A172 (cell line): ENCODE measurements at regions not wholly inside any gene's neighbourhood (a gene's known extent, or its start where the extent isn't known, plus 50 kb on each side); places are given as distances from the start of the nearest gene placed in this dataset.
"Not testable (repeated sequence)": the region's sequence is repeated elsewhere in the genome, so short reads cannot be mapped to it uniquely, and the experiment has no call there.

Experiments
- DNase-seq: peaks from one replicate; pipeline ENCODE4 v3.0.0-alpha.2; 2015; ENCODE audit warnings: low spot score

GRCh38 chr5:56732121-56732520 is 83.2 kb upstream of the MAP3K1 start:
- DNase-seq = no peak

- DNase-seq = not testable (repeated sequence)
These were observed 83.9 kb upstream of the MAP3K1 start for GRCh38 chr5:56731473-56731872.

- no peak for DNase-seq
These were observed 85.9 kb upstream of the MAP3K1 start for GRCh38 chr5:56729488-56729887.

- no peak for DNase-seq
These were observed 89.5 kb upstream of the MAP3K1 start for GRCh38 chr5:56725711-56726411.

GRCh38 chr5:56724857-56725256 is 90.5 kb upstream of the MAP3K1 start:
- not testable (repeated sequence) for DNase-seq

GRCh38 chr5:56722317-56722716 is 93.0 kb upstream of the MAP3K1 start:
- DNase-seq = no peak

GRCh38 chr5:56717253-56717987 is 97.9 kb upstream of the MAP3K1 start:
- DNase-seq = no peak

- no peak for DNase-seq
These were observed 99.4 kb upstream of the MAP3K1 start for GRCh38 chr5:56715986-56716385.

- no peak for DNase-seq
These were observed 102.3 kb upstream of the MAP3K1 start for GRCh38 chr5:56712895-56713591.

GRCh38 chr5:56710826-56711590 is 104.3 kb upstream of the MAP3K1 start:
- DNase-seq = peak; percentile 60

- DNase-seq = no peak
These were observed 108.8 kb upstream of the MAP3K1 start for GRCh38 chr5:56706504-56706903.

- no peak for DNase-seq
These were observed 110.1 kb upstream of the MAP3K1 start for GRCh38 chr5:56705217-56705616.

- DNase-seq = no peak
These were observed 111.4 kb upstream of the MAP3K1 start for GRCh38 chr5:56703952-56704351.

GRCh38 chr5:56700711-56701110 is 114.6 kb upstream of the MAP3K1 start:
- DNase-seq = no peak

GRCh38 chr5:56699538-56699937 is 115.8 kb upstream of the MAP3K1 start:
- no peak for DNase-seq

GRCh38 chr5:56698463-56699381 is 116.6 kb upstream of the MAP3K1 start:
- DNase-seq = no peak

GRCh38 chr5:56696900-56697299 is 118.4 kb upstream of the MAP3K1 start:
- DNase-seq = no peak

- DNase-seq = no peak
These were observed 122.1 kb upstream of the MAP3K1 start for GRCh38 chr5:56693220-56693579.

GRCh38 chr5:56692359-56693219 is 122.8 kb upstream of the MAP3K1 start:
- no peak for DNase-seq

- no peak for DNase-seq
These were observed 126.9 kb upstream of the MAP3K1 start for GRCh38 chr5:56688402-56688801.
